ENCODE measurements at regions not wholly inside any gene's neighbourhood (a gene's known extent, or its start where the extent isn't known, plus 50 kb on each side); places are given as distances from the start of the nearest gene placed in this dataset.

DNA sequence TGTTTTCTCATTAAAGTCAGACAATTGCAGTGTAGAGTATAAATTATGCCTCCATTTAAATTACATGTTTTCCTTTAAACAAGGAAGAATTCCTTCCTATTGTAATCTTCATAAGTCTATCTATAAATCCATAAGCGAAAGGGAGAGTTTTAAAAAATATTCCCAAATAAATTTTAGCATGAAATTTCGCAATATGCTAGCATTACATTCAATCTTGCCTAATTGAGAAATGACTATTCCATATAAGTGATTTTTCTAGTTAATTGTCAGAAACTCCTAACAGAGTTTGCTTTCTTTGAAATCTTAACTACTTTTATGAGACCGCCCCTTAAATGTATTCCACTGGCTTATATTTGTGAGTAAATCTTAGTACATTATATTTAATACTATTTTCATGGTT is 133.1 kb upstream of the CRIM1 start (continued):
- TF ChIP-seq POU2F2 (IDR thresholded peaks at IDR 0.05; ENCODE audit: borderline replicate concordance, low read depth, low read length), result no peak
- no peak for TF ChIP-seq CREM (IDR thresholded peaks at IDR 0.05; ENCODE audit: low read depth)
- no peak for TF ChIP-seq SMAD5 (IDR thresholded peaks at IDR 0.05; ENCODE audit: low read depth)
- no peak for TF ChIP-seq RELA (IDR thresholded peaks at IDR 0.05; ENCODE audit: borderline replicate concordance, partially characterized antibody)
- no peak for TF ChIP-seq SMARCA5 (IDR thresholded peaks at IDR 0.05)

DNA sequence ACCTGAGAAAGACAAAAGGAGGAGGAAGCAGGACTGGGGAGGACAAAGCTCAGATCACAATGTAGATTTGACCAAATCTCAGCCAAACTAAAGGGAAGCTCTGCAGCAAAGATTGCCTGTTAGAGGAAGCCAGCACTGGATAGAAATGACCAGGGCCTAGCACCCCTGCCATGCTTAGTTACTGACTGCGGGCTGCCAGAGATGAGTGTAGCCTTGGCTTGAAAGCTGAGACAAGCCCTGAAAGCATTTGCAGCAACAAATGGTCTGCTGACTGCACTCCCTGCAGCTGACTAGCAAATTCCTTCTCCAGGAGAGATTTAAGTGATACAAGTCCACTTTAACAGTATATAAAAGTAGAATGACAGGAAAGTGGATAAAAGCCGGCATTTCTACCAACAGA is 140.9 kb upstream of the CRIM1 start:
- ATAC-seq, result no peak
- H4K20me1 ChIP-seq (ENCODE audit: control insufficient read depth, insufficient read depth), result no peaks in the 10 kb centered on the region
- no peak for FAIRE-seq
- no peaks in the 10 kb centered on the region for H3K4me1 ChIP-seq (ENCODE audit: control insufficient read depth, insufficient read depth, low read length)
- no peaks in the 10 kb centered on the region for H3K79me2 ChIP-seq (ENCODE audit: control insufficient read depth, insufficient read depth, low read length)
- RAD21 ChIA-PET (ENCODE audit: unreplicated experiment), result no interaction called here
- H3K27ac ChIP-seq (ENCODE audit: control insufficient read depth, insufficient read depth), result no peak overlapping the region
- H3K9me3 ChIP-seq (replicated peaks; ENCODE audit: control insufficient read depth, insufficient read depth, low read length), result no peaks in the 10 kb centered on the region
- intact Hi-C loops (cut with micrococcal nuclease; ENCODE audit: unreplicated experiment), result no loop called here
- CTCF ChIA-PET, result no interaction called here
- no peak overlapping the region for H3K4me2 ChIP-seq (ENCODE audit: control insufficient read depth, insufficient read depth)
- H3K4me3 ChIP-seq, result no peak overlapping the region
- POLR2A ChIA-PET, result no interaction called here
- H3K27me3 ChIP-seq (replicated peaks in 1 of 2; ENCODE audit: control insufficient read depth in 2 of 2, insufficient read depth in 2 of 2, low read length in 1 of 2), result no peaks in the 10 kb centered on the region; a peak in 1 of 4 replicates
- DNase-seq (ENCODE audit: low read depth, low spot score), result no peak
- H3K9ac ChIP-seq (ENCODE audit: control insufficient read depth, insufficient read depth, low read length), result no peak overlapping the region
- H3K36me3 ChIP-seq (ENCODE audit: control insufficient read depth in 2 of 2, insufficient read depth in 2 of 2, low read length in 1 of 2), result no peaks in the 10 kb centered on the region
- SMC1A ChIA-PET (ENCODE audit: uncharacterized antibody, unreplicated experiment), result no interaction called here
- no TSS peak for BruUV-seq (replicated peaks)
- 0% methylated on average over 2 of the region's 2 CpGs for WGBS (ENCODE audit: insufficient coverage, insufficient replicate concordance, low lambda C conversion rate, missing lambda C conversion rate)
- in situ Hi-C loops (cut with MboI), result no loop called here
- no peak overlapping the region for H2AFZ ChIP-seq (ENCODE audit: control insufficient read depth, low read depth, low read length)
- TF ChIP-seq, protein P1, sequence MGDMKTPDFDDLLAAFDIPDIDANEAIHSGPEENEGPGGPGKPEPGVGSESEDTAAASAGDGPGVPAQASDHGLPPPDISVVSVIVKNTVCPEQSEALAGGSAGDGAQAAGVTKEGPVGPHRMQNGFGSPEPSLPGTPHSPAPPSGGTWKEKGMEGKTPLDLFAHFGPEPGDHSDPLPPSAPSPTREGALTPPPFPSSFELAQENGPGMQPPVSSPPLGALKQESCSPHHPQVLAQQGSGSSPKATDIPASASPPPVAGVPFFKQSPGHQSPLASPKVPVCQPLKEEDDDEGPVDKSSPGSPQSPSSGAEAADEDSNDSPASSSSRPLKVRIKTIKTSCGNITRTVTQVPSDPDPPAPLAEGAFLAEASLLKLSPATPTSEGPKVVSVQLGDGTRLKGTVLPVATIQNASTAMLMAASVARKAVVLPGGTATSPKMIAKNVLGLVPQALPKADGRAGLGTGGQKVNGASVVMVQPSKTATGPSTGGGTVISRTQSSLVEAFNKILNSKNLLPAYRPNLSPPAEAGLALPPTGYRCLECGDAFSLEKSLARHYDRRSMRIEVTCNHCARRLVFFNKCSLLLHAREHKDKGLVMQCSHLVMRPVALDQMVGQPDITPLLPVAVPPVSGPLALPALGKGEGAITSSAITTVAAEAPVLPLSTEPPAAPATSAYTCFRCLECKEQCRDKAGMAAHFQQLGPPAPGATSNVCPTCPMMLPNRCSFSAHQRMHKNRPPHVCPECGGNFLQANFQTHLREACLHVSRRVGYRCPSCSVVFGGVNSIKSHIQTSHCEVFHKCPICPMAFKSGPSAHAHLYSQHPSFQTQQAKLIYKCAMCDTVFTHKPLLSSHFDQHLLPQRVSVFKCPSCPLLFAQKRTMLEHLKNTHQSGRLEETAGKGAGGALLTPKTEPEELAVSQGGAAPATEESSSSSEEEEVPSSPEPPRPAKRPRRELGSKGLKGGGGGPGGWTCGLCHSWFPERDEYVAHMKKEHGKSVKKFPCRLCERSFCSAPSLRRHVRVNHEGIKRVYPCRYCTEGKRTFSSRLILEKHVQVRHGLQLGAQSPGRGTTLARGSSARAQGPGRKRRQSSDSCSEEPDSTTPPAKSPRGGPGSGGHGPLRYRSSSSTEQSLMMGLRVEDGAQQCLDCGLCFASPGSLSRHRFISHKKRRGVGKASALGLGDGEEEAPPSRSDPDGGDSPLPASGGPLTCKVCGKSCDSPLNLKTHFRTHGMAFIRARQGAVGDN (IDR thresholded peaks at IDR 0.05), result no peak
- TF ChIP-seq NFYA (IDR thresholded peaks at IDR 0.05; ENCODE audit: borderline replicate concordance, low read depth, low read length), result no peak
- no peak for TF ChIP-seq RELA (IDR thresholded peaks at IDR 0.05; ENCODE audit: borderline replicate concordance, partially characterized antibody)
- TF ChIP-seq BHLHE40 (IDR thresholded peaks at IDR 0.05; ENCODE audit: borderline replicate concordance in 1 of 2, low read depth in 2 of 2, low read length in 1 of 2), result no peak
- TF ChIP-seq, protein P2, sequence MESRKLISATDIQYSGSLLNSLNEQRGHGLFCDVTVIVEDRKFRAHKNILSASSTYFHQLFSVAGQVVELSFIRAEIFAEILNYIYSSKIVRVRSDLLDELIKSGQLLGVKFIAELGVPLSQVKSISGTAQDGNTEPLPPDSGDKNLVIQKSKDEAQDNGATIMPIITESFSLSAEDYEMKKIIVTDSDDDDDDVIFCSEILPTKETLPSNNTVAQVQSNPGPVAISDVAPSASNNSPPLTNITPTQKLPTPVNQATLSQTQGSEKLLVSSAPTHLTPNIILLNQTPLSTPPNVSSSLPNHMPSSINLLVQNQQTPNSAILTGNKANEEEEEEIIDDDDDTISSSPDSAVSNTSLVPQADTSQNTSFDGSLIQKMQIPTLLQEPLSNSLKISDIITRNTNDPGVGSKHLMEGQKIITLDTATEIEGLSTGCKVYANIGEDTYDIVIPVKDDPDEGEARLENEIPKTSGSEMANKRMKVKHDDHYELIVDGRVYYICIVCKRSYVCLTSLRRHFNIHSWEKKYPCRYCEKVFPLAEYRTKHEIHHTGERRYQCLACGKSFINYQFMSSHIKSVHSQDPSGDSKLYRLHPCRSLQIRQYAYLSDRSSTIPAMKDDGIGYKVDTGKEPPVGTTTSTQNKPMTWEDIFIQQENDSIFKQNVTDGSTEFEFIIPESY (IDR thresholded peaks at IDR 0.05), result no peak
- TF ChIP-seq SP1 (IDR thresholded peaks at IDR 0.05; ENCODE audit: low read depth, low read length), result no peak
- TF ChIP-seq NR2F1 (conservative IDR thresholded peaks at IDR 0.05), result no peak
- TF ChIP-seq, protein P3, sequence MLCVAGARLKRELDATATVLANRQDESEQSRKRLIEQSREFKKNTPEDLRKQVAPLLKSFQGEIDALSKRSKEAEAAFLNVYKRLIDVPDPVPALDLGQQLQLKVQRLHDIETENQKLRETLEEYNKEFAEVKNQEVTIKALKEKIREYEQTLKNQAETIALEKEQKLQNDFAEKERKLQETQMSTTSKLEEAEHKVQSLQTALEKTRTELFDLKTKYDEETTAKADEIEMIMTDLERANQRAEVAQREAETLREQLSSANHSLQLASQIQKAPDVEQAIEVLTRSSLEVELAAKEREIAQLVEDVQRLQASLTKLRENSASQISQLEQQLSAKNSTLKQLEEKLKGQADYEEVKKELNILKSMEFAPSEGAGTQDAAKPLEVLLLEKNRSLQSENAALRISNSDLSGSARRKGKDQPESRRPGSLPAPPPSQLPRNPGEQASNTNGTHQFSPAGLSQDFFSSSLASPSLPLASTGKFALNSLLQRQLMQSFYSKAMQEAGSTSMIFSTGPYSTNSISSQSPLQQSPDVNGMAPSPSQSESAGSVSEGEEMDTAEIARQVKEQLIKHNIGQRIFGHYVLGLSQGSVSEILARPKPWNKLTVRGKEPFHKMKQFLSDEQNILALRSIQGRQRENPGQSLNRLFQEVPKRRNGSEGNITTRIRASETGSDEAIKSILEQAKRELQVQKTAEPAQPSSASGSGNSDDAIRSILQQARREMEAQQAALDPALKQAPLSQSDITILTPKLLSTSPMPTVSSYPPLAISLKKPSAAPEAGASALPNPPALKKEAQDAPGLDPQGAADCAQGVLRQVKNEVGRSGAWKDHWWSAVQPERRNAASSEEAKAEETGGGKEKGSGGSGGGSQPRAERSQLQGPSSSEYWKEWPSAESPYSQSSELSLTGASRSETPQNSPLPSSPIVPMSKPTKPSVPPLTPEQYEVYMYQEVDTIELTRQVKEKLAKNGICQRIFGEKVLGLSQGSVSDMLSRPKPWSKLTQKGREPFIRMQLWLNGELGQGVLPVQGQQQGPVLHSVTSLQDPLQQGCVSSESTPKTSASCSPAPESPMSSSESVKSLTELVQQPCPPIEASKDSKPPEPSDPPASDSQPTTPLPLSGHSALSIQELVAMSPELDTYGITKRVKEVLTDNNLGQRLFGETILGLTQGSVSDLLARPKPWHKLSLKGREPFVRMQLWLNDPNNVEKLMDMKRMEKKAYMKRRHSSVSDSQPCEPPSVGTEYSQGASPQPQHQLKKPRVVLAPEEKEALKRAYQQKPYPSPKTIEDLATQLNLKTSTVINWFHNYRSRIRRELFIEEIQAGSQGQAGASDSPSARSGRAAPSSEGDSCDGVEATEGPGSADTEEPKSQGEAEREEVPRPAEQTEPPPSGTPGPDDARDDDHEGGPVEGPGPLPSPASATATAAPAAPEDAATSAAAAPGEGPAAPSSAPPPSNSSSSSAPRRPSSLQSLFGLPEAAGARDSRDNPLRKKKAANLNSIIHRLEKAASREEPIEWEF (IDR thresholded peaks at IDR 0.05; ENCODE audit: insufficient replicate concordance, low read depth, low read length), result no peak

All from GM12878 (cell line).